HG02852 (cell line): ENCODE measurements at regions not wholly inside any gene's neighbourhood (a gene's known extent, or its start where the extent isn't known, plus 50 kb on each side); places are given as distances from the start of the nearest gene placed in this dataset.

ENCODE experiments used
- ATAC-seq: cut with Tn5 transposase; IDR thresholded peaks from one replicate; pipeline ENCODE4 v1.9.1; 2021; ENCODE audit warnings: mild to moderate bottlenecking, moderate library complexity; ENCODE audit not compliant: unreplicated experiment

DNA sequence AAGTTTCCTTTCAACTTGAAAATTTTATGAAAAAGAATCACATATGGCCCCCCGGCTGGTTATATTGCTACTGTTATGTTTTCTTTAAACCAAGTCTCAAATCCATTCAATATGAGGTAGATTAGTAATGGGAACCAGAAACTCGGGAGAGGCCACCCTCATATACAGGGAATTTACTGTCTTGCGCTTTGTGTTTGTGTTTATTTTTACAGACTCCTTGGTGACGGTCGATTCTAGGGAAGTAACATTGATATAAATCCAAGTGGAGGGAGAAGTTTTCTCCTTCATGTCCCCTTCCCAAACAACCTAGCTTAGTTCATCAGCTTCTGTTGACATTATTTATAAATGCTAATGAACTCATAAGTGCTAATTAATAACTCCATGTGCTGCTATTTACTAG is 163.5 kb upstream of the LMO4 start:
- no peak for ATAC-seq

DNA sequence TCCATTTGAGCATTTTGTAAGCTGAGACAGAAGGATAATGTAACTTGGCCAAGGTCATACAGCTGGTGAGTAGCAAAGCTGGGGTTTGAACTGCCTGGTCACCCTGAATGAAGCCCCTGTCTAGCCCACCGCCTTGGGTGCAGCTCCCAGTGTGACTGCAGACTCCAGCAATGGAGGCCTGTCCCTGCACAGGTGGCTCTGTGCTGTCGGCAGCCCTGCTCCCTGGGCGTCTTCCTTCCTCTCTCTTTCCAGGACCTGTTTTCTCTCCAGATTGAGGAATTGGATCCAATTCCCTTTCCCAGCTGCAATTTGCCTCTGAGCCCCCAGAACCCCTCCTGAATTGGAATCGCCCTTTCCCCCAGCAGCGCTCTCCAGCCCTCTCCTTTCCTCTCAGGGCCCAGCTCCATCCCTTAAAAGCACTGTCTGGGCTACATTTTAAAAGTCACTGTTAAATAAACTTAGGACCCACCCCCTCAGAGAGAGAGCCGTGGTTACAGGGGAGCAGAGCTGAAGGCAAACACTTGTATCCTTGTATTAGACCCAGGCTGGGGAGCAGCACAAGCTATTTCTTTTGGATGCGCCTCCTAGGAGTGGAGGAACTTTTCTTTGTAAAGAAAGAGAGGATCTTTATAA is 161.4 kb upstream of the LMO4 start:
- ATAC-seq: no peak

DNA sequence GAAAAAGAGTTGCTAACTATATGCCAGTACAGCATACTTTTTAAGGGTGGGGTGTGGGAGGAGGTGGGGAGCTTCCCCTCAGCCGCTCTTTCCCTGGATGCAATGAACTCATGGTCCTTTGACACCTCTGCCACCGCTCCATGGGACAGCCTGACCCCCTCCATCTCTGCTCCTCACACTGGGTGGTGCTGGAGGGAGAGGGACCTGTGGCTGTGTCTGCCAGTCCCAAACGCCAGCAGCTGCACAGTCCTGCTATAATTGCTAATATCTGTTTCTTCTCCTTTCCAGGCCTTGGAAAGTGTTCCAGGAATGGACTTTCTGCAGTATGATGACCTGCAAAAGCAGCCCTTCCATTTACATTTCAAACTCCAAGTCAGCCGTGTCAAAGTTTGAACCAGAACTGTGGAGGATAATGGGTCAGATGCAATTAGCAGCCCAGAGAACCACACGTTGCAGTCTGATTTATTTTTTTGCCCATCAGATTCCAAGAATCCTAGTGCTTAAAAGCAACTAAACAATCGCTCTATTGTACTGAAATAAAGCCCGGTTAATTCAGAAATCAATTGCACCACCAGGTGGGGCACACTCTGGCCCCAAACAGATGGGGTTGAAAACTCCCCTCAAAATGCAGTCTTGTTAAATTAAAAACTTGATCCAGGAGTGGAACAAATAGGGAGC is 160.7 kb upstream of the LMO4 start:
- no peak for ATAC-seq

DNA sequence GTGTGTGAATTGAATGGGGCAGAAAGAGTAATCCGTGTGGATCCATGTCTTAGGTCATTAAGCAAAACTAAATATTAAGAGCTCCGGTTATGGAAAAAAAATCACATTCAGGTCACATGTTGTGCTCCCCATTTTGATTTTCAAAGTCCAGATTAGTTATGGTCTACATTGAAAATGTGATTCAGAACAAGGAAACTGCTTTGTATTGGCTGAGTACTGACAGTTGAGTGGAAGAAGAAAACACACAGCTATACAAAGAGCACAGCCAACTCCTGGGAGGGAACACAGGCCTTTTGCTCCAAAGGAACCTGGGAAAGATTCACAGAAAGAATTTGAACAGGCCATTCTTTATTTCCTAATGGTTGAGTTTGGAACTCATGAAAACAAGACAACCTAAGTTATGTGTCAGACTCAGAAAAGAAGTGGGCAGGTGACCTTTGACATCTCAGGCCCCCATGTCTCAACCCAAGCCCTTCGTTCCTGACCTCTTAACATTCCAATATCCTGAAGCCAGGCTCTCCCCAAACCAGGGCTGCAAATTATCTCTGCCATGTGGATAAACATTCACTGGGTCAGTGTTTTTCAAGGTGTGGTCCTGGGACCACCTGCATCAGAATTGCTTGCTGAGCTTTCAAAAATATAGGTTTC is 159.3 kb upstream of the LMO4 start:
- ATAC-seq: no peak

DNA sequence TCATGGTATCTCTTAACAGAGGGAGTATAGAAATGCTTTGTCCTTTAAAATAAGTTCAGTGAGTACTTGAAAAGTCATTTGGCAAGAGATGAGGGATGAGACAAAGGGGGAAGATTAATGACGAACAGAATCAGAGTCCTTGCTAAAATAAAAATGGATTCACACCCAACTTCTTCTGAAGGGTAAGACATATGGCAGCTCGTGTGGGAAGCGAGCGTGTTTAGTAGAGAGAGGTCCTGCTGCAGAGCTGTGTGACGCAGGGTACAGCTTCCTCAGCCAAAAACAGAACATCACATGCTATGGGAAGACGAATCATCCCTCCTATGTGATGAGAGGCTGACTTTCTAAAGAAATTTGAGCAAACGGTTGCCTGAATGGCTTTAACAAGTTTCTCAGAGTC is 158.5 kb upstream of the LMO4 start:
- ATAC-seq: no peak

DNA sequence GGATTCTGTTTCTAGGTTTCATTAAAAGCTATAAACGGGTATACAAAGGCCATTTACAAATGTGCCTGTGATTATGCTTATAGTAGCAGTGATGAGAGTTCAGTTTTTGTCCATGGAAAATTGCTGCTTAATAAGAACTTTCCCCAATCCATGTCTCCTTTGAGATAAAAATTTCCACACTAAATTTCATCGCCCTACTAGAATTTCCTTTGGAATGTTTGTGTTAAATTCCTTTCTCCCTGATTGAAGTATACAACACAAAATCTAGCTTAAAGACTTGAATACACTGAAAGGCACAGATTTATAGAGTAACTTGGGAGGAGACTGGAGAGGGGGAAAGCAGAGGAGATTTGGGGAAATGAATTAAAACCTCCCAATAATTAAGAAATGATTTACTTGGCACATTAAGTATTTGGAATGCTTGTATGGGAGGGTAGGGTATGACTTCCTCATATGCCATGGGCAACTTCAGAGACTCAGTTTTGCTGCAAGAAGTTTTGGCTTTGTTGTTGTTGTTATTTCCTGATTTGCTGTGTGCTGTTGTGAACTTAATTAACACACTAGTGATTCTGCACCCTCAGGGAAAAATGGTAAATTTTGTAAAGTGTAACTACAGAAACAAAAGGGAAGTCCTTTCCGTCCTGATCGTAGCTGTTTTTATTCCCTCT is 157.6 kb upstream of the LMO4 start:
- ATAC-seq: no peak

DNA sequence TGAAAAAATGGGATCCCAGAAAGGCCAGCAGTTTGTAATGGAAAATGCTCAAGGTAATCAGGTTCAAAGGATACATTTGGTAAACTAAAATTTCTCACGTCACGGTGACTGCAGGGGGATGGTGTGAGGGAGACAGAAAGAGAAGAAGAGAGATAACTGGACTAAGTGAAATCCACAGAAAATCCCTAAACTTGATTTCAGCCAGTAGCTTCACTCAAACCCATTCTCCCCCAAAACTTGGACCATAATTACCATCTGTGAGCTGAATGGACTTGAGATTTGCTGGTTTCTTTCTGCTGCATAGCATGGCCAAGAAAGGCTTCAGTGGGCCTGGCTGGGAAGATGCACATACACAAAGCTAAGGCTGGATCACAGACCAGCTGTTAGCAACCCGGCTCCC is 155.4 kb upstream of the LMO4 start:
- no peak for ATAC-seq

DNA sequence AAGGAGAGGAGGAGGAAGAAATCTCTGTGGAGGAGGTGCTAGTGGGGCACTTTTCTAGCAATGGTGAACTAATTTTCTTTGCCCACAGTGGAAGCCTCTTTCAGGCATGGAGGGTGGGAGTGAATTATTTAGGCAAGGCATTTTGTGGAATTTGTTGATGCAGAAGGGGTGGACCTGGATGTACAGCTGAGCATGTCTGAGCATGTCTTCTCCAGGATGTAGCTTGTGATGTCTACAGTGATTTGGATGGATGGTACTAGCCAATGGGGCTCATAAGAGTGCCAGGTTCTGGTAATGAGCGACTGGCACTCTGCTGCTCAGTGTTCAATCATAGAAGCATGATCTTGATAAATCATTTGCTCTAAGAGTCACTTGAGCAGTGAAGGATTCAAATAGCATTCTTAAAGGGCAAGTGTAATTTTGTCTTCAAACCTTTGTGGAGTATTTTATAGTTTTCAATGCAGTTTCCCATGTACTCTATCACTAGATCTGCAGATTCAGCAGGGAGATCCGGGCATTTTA is 153.9 kb upstream of the LMO4 start:
- ATAC-seq: no peak

DNA sequence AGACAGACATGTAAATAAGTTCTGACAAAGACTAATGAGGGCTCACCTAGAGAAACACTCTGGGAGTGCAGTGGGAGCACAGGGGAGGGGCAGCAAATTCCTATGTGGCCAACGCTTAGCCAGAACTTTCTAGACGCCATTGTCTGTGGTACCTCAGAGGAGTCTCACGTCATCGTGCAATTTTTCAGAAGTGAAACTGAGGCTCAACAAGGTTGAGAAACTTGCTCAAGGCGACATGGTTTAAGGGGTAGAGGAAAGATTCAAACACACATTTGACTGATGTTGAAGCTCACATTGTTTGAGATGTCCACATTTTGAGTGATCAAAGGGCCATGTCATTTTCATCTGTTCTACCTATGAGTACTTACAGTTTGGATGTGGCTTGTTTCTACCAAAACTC is 152.6 kb upstream of the LMO4 start:
- peak; percentile 54 for ATAC-seq

DNA sequence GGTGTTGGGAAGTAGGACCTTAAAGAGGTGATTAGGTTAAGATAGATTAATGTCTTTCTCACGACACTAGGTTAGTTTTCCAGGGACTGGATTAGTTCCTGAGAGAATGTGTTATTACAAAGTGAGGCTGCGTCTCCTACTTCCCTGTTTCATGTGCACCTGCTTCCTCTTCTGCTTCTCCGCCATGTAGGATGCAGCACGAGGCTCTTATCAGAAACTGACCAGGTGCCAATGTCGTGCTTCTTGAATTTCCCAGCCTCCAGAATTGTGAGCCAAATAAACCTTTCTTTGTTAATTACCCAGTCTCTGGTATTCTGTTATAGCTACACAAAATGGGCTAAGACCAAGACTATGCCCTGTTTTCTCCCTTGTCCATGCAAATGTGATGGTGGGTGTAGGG is 152.2 kb upstream of the LMO4 start:
- ATAC-seq: no peak

DNA sequence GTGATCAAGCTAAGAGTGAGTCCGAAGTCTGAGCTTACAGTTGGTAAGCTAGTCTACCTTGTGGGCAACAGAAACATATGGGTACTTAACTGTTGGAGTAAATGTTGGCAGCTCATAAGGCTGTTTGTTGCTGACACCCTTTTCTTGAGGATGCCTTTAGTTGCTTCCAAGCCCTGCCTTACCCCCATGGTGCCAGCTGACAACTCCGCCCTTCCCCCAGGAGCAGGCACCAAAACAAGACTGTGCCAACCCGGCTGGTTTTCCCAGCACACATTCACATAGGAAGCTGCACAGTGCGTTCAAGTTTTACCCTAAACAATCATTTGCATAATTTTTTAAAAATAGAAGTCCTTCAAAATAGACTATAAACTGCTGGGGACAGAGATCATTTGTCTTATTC is 150.2 kb upstream of the LMO4 start:
- no peak for ATAC-seq

DNA sequence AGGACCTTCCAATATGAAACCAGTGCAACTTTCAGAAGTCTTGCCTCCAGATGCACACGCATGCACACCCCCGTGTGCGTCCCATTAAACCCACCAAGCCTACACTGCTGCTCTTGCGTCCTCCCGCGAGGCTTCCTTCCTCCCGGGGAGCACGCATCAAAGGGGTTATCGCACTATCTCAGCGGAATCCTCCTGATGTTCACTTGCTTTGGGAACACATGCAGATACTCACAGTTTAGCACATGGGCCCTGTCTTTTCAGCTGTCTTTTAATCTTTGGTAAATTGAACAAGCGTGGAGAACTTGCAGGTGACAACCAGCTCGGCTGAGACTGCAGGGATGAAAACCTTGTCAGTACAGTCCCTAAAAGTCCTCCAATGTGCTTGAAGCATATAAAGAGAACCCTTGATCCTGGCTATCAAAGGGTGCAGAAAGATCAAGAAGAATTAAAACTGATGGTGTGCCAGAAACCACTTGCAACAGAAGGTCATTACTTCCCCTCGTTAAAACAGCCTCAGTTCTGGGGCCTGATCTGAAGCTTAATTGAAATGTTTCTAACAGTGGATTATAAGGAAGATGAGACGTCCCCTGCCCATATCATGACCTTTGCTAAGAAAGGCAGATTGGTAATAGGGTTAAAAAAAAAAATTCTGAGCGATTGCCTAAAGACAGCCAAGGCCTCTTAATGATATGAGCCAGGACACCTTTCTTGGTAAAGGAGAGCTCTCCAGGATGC is 149.4 kb upstream of the LMO4 start:
- no peak for ATAC-seq

DNA sequence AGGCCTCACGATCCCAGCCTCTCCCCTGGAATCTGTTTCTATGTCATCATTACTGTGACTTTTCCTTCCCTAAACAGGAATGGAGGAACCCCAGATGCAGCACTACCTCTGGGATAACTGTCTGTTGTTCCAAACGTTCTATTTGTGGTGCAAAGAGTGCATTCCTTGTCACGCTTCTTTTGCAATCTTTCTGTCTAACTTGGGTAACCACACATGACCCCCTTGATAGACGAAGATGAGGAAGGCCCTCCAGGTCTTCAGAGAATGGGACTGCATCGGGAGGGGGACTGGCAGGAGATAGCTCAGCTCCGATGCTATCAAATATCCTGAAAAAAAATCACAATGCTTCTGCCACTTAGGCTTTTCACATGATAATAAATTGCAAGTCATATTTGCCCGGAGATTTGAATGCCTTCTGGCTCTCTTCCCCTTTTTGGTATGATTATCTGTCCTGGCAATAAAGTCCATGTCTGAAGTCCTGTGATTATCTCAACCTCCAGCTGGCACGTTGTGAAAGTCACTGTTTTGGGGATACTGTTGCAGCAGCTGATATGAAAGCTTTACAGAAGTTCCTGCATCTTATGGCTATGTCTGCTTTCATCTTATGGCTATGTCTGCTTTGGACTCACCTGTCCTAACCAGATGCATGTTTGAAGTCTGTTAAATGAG is 148.7 kb upstream of the LMO4 start:
- ATAC-seq: no peak

DNA sequence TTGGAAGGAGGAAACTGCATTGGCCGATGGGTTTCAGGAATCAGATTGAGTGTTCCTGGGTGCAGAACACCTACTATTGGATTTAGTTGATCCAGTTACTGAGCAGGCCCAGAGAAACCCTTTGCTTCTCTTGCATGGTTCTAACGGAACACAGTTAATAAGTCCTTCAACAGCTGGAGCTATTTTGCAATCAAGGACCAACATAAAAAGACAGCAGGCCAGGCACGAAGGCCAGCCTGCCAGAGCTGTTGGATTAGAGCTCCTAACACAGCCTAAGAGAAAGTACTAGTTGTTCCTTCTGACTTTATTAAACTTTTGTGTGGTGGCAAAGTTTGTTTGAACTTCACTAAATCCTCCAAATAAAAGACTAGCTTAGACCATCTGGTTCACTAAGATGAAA is 148.0 kb upstream of the LMO4 start:
- no peak for ATAC-seq

DNA sequence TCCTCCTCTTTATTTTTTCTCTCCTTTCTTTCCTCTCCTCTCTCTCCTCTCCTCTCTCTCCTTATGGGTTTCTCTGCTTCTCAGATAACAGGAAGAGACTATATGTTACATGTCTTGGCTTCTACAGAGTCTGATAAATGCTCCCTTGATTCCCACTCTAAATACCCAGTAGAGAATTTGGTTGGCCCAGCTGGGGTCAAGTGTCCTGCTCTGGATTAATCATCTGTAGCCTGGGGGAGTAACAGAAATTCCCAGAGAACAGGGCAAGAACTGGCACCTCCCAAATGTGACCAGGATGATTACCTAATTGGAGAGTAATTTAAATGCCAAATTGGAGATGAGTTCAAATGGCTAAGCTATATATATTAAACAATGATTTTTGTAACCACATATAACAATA is 146.1 kb upstream of the LMO4 start:
- no peak for ATAC-seq

DNA sequence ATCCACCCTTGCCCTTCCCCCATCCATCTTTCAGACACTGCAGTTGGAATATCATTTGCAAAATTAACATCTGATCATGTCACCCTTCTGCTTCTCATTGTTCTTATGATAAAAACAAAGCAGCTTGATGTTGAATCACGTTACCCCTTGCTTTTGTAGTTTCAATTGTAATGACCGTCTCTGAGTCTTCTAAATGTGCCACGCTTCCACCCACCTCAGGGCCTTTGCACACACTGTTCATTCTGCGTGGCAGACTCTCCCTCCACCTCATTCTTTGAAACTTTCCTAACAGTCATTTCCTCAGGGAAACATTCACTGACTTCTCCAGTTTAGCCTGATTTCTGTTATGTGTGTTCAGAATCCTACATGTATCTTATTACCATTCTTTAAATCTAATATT is 143.6 kb upstream of the LMO4 start:
- ATAC-seq: no peak

DNA sequence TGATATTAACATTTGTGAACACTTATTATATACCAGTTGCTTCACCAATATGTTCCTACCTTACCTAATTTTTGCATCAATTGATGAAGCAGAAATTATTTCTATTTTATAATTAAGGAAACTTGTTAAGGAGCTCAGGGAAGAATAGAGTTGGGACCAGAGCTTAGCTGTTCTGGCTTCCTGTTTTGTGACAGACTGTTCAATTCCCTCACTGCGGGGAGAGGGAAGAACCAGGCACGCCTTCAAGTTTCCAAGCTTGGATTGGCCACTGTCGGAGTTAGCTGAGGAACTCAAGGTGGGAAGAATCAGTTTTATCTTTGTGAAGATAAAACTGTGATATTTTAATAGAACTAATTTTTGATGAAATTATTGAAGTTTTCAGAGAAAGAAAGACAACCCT is 142.3 kb upstream of the LMO4 start:
- ATAC-seq: no peak

DNA sequence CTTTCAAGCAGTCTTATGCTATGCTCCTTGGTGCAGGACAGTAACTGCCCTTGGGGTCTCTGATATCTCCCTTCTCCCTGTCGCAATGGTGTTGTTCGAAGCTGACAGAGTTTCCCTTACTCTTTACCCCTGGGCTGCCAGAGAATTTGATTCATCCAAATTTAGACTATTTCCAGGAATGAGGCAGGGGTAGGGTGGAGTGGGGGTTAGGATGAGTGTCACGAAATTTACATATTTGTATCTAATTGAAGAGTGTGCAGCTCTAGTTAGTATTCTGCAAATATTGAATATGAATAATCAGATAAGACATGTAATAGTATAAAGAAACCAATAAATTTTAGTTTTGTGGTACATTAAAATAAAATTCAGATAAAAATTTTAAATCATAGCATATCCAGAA is 140.0 kb upstream of the LMO4 start:
- no peak for ATAC-seq

DNA sequence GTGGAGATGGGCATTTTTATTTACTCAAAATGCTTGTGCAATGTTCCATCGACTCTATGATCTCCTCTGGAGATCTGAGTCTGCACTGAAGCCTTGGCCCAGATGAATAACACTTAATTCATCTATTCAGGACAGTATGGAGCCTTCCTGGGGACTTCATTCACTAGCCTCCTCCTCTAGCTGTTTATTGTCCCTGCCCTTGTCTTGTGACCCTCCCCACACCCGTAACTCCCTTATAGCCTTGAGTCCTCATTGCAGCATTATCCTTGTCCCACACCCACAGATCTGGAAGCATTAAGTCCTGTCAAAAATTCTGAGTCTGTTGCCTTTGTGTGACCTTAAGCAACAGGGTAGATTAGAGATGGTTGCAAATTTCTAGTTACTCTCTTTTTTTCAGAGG is 138.3 kb upstream of the LMO4 start:
- ATAC-seq: no peak

DNA sequence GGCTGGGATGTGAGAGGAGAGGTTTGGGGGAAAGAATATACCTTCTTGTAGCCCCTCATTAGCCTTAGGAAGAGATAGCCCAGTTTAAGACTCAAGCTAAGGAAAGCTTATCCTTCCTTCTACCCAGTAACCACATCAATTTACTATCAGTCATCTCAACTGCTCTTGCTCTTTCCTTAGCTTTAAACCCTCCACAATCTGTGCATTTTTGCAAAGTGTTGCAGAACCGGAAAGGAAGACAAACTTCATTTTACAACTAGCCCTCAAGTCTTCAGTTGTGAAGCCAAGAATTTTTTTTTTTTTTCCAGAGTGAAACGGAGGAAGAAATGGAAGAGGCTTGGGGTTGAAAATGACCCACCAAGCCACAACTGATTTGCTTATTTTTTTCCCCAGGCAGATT is 137.0 kb upstream of the LMO4 start:
- ATAC-seq: no peak
